ENCODE measurements at regions not wholly inside any gene's neighbourhood (a gene's known extent, or its start where the extent isn't known, plus 50 kb on each side); places are given as distances from the start of the nearest gene placed in this dataset.

GRCh38 chr11:130529366-130529765 is 80.9 kb downstream of the ADAMTS15 start:
- no peaks in the 10 kb centered on the region for H3K4me1 ChIP-seq (ENCODE audit: insufficient read depth, low read length)
- ATAC-seq (ENCODE audit: insufficient read depth, low read depth) (no peak), DNase-seq (no peak)
- no peak overlapping the region for H3K27ac ChIP-seq (ENCODE audit: low read length)
- H4K20me1 ChIP-seq (ENCODE audit: insufficient read depth, low read length): no peaks in the 10 kb centered on the region
- H3K9me3 ChIP-seq (ENCODE audit: insufficient read depth, low read length, severe bottlenecking): no peaks in the 10 kb centered on the region
- no peak overlapping the region for H2AFZ ChIP-seq (ENCODE audit: low read depth, low read length)
- no peaks in the 10 kb centered on the region for H3K36me3 ChIP-seq (ENCODE audit: insufficient read depth, low read length)
- H3K9ac ChIP-seq (ENCODE audit: low read depth, low read length): no peak overlapping the region
- H3K4me3 ChIP-seq (ENCODE audit: low read depth in 1 of 2, low read length in 2 of 2): no peak overlapping the region
- H3K79me2 ChIP-seq (ENCODE audit: insufficient read depth, low read length): no peaks in the 10 kb centered on the region
- no peak overlapping the region for H3K4me2 ChIP-seq (ENCODE audit: insufficient read depth, low read length)
- TF ChIP-seq EZH2 (IDR thresholded peaks at IDR 0.05; ENCODE audit: borderline replicate concordance, low read depth, low read length, severe bottlenecking) (no peak), CTCF (IDR thresholded peaks at IDR 0.05; ENCODE audit: borderline replicate concordance, extremely low read depth, low read length, poor library complexity, severe bottlenecking) (no peak)
- H3K27me3 ChIP-seq (ENCODE audit: insufficient read depth, low read length, poor library complexity): peaks cover 10% of the 10 kb centered on the region

- no peak overlapping the region for H3K9ac ChIP-seq (ENCODE audit: low read depth, low read length)
- peaks cover 4% of the 10 kb centered on the region for H3K27me3 ChIP-seq (ENCODE audit: insufficient read depth, low read length, poor library complexity)
- no peak overlapping the region for H3K4me2 ChIP-seq (ENCODE audit: insufficient read depth, low read length)
- H3K4me3 ChIP-seq (ENCODE audit: low read depth in 1 of 2, low read length in 2 of 2): no peak overlapping the region
- no peak for TF ChIP-seq CTCF (IDR thresholded peaks at IDR 0.05; ENCODE audit: borderline replicate concordance, extremely low read depth, low read length, poor library complexity, severe bottlenecking)
- no peak for TF ChIP-seq EZH2 (IDR thresholded peaks at IDR 0.05; ENCODE audit: borderline replicate concordance, low read depth, low read length, severe bottlenecking)
- no peaks in the 10 kb centered on the region for H3K9me3 ChIP-seq (ENCODE audit: insufficient read depth, low read length, severe bottlenecking)
- H3K27ac ChIP-seq (ENCODE audit: low read length): no peak overlapping the region
- no peaks in the 10 kb centered on the region for H3K4me1 ChIP-seq (ENCODE audit: insufficient read depth, low read length)
- ATAC-seq (ENCODE audit: insufficient read depth, low read depth): no peak
- no peaks in the 10 kb centered on the region for H3K36me3 ChIP-seq (ENCODE audit: insufficient read depth, low read length)
- no peaks in the 10 kb centered on the region for H3K79me2 ChIP-seq (ENCODE audit: insufficient read depth, low read length)
- no peak for DNase-seq
- H2AFZ ChIP-seq (ENCODE audit: low read depth, low read length): no peak overlapping the region
- H4K20me1 ChIP-seq (ENCODE audit: insufficient read depth, low read length): no peaks in the 10 kb centered on the region
Measured at GRCh38 chr11:130531061-130531460, 82.6 kb downstream of the ADAMTS15 start.

- Histone ChIP-seq H3K36me3 (ENCODE audit: insufficient read depth, low read length) (no peaks in the 10 kb centered on the region), H3K4me2 (ENCODE audit: insufficient read depth, low read length) (no peak overlapping the region), H3K4me3 (ENCODE audit: low read depth in 1 of 2, low read length in 2 of 2) (no peak overlapping the region), H3K27me3 (ENCODE audit: insufficient read depth, low read length, poor library complexity) (no peaks in the 10 kb centered on the region), H3K4me1 (ENCODE audit: insufficient read depth, low read length) (no peaks in the 10 kb centered on the region), H2AFZ (ENCODE audit: low read depth, low read length) (no peak overlapping the region), H4K20me1 (ENCODE audit: insufficient read depth, low read length) (no peaks in the 10 kb centered on the region), H3K79me2 (ENCODE audit: insufficient read depth, low read length) (no peaks in the 10 kb centered on the region), H3K27ac (ENCODE audit: low read length) (no peak overlapping the region), H3K9me3 (ENCODE audit: insufficient read depth, low read length, severe bottlenecking) (no peaks in the 10 kb centered on the region), H3K9ac (ENCODE audit: low read depth, low read length) (no peak overlapping the region)
- DNase-seq: no peak
- no peak for ATAC-seq (ENCODE audit: insufficient read depth, low read depth)
- TF ChIP-seq EZH2 (IDR thresholded peaks at IDR 0.05; ENCODE audit: borderline replicate concordance, low read depth, low read length, severe bottlenecking) (no peak), CTCF (IDR thresholded peaks at IDR 0.05; ENCODE audit: borderline replicate concordance, extremely low read depth, low read length, poor library complexity, severe bottlenecking) (no peak)
Measured at GRCh38 chr11:130533113-130533798, 84.8 kb downstream of the ADAMTS15 start.
